Osteoblast (primary cell): ENCODE measurements at regions not wholly inside any gene's neighbourhood (a gene's known extent, or its start where the extent isn't known, plus 50 kb on each side); places are given as distances from the start of the nearest gene placed in this dataset.

Experiments
- DNase-seq: peaks from one replicate; pipeline ENCODE4 v3.0.0; 2011; ENCODE audit warnings: low spot score, mixed read lengths; ENCODE audit not compliant: insufficient read length; ENCODE audit errors: missing footprints
- H2AFZ ChIP-seq: 2 replicates; pipeline ENCODE4 v1.6.0; 2011; ENCODE audit warnings: mild to moderate bottlenecking, low read length
- H3K27ac ChIP-seq: 2 replicates; pipeline ENCODE4 v1.5.1; 2011; ENCODE audit warnings: mild to moderate bottlenecking, low read depth, low read length, moderate library complexity
- H3K27me3 ChIP-seq: 2 replicates; pipeline ENCODE4 v1.6.0; 2012; ENCODE audit warnings: mild to moderate bottlenecking, control low read depth, inconsistent platforms, low read length, moderate library complexity; ENCODE audit not compliant: insufficient read depth
- H3K36me3 ChIP-seq: 2 replicates; pipeline ENCODE4 v1.5.1; 2011; ENCODE audit warnings: mild to moderate bottlenecking, low read length, control low read depth, moderate library complexity; ENCODE audit not compliant: insufficient read depth
- H3K4me1 ChIP-seq: 2 replicates; pipeline ENCODE4 v1.5.1; 2011; ENCODE audit warnings: mild to moderate bottlenecking, low read length, control low read depth, moderate library complexity; ENCODE audit not compliant: insufficient read depth
- H3K4me2 ChIP-seq: 2 replicates; pipeline ENCODE4 v1.6.0; 2011; ENCODE audit warnings: mild to moderate bottlenecking, low read length; ENCODE audit not compliant: insufficient read depth
- H3K4me3 ChIP-seq: fragments of 200-600 bp; sonication (generic); 3 replicates; pipeline ENCODE4 v1.5.1; 2012; ENCODE audit warnings: mild to moderate bottlenecking, low read length, inconsistent platforms; ENCODE audit not compliant: insufficient read depth
- H3K79me2 ChIP-seq: 2 replicates; pipeline ENCODE4 v1.6.0; 2012; ENCODE audit warnings: mild to moderate bottlenecking, low read length, control low read depth, inconsistent platforms; ENCODE audit not compliant: insufficient read depth
- H3K9me3 ChIP-seq: 2 replicates; pipeline ENCODE4 v1.5.1; 2011; ENCODE audit warnings: low read depth, low read length, control low read depth
- H4K20me1 ChIP-seq: 2 replicates; pipeline ENCODE4 v1.6.0; 2012; ENCODE audit warnings: mild to moderate bottlenecking, low read length, control low read depth; ENCODE audit not compliant: insufficient read depth
- TF ChIP-seq, protein P1 (sequence below): IDR thresholded peaks from 2 replicates; pipeline ENCODE4 v1.5.1; 2011; ENCODE audit warnings: mild to moderate bottlenecking, low read depth, low read length, moderate library complexity; ENCODE audit errors: extremely low read depth

GRCh38 chr14:105855246-105855892, 329.0 kb downstream of the TMEM121 start:
- no peaks in the 10 kb centered on the region for H3K27me3 ChIP-seq
- no peaks in the 10 kb centered on the region for H3K79me2 ChIP-seq
- H3K9me3 ChIP-seq, result no peaks in the 10 kb centered on the region
- DNase-seq, result peak; percentile 62
- no peaks in the 10 kb centered on the region for H3K4me1 ChIP-seq
- no peaks in the 10 kb centered on the region for H4K20me1 ChIP-seq
- no peak overlapping the region for H2AFZ ChIP-seq
- H3K27ac ChIP-seq, result no peak overlapping the region
- H3K4me3 ChIP-seq, result no peak overlapping the region
- TF ChIP-seq, protein P1, sequence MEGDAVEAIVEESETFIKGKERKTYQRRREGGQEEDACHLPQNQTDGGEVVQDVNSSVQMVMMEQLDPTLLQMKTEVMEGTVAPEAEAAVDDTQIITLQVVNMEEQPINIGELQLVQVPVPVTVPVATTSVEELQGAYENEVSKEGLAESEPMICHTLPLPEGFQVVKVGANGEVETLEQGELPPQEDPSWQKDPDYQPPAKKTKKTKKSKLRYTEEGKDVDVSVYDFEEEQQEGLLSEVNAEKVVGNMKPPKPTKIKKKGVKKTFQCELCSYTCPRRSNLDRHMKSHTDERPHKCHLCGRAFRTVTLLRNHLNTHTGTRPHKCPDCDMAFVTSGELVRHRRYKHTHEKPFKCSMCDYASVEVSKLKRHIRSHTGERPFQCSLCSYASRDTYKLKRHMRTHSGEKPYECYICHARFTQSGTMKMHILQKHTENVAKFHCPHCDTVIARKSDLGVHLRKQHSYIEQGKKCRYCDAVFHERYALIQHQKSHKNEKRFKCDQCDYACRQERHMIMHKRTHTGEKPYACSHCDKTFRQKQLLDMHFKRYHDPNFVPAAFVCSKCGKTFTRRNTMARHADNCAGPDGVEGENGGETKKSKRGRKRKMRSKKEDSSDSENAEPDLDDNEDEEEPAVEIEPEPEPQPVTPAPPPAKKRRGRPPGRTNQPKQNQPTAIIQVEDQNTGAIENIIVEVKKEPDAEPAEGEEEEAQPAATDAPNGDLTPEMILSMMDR, result no peak
- H3K4me2 ChIP-seq, result no peak overlapping the region
- H3K36me3 ChIP-seq, result no peaks in the 10 kb centered on the region

GRCh38 chr14:105855893-105856675, 329.7 kb downstream of the TMEM121 start:
- TF ChIP-seq, protein P1, result no peak
- Histone ChIP-seq H3K4me2 (no peak overlapping the region), H3K36me3 (no peaks in the 10 kb centered on the region), H4K20me1 (no peaks in the 10 kb centered on the region), H2AFZ (no peak overlapping the region), H3K4me3 (no peak overlapping the region), H3K27ac (no peak overlapping the region), H3K27me3 (no peaks in the 10 kb centered on the region), H3K9me3 (no peaks in the 10 kb centered on the region), H3K79me2 (no peaks in the 10 kb centered on the region), H3K4me1 (no peaks in the 10 kb centered on the region)
- no peak for DNase-seq

DNA sequence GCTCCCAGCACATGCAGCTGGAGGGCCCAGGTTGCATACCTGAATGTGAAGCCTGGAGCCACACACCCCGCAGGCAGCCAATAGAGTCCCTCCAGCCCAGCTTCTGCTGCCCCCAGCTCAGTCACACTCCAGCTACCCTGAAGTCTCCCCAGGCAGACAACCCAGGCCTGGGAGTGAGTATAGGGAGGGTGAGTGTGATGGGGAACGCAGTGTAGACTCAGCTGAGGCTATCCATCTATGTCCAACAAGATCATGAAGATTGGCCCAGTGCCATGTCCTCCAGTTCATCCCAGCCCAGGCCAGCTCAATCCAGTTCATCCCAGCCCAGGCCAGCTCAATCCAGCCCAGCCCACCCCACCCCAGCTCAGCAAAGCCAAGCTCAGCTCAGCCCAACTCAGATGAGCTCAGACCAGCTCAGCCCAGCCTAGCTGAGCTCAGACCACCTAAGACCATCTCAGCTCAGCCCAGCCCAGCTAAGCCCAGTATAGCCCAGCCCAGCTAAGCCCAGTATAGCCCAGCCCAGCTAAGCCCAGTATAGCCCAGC, 330.4 kb downstream of the TMEM121 start:
- Histone ChIP-seq H3K9me3 (no peaks in the 10 kb centered on the region), H3K4me3 (no peak overlapping the region), H4K20me1 (no peaks in the 10 kb centered on the region), H3K4me2 (no peak overlapping the region), H3K36me3 (no peaks in the 10 kb centered on the region), H2AFZ (no peak overlapping the region), H3K27me3 (no peaks in the 10 kb centered on the region), H3K79me2 (no peaks in the 10 kb centered on the region), H3K4me1 (no peaks in the 10 kb centered on the region), H3K27ac (no peak overlapping the region)
- TF ChIP-seq, protein P1, result no peak
- peak; percentile 34 for DNase-seq

DNA sequence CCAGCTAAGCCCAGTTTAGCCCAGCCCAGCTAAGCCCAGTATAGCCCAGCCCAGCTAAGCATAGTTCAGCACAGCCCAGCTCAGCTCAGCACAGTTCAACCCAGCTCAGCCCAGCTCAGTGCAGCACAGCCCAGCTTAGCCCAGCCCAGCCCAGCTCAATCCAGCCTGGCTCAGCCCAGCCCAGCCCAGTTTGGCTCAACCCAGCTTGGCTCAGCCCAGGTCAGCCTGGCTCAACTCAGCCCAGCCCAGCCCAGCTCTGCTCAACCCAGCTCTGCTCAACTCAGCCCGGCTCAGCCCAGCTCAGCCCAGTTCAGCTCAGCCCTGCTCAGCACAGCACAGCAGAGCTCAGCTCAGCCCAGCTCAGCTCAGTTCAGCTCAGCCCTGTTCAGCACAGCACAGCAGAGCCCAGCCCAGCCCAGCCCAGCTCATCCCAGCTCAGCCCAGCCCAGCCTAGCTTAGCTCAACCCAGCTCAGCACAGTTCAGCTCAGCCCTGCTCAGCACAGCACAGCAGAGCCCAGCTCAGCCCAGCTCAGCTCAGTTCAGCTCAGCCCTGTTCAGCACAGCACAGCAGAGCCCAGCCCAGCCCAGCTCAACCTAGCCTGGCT, 330.9 kb downstream of the TMEM121 start:
- Histone ChIP-seq H3K27me3 (no peaks in the 10 kb centered on the region), H3K4me3 (no peak overlapping the region), H3K27ac (no peak overlapping the region), H3K36me3 (no peaks in the 10 kb centered on the region), H3K4me2 (no peak overlapping the region), H3K9me3 (no peaks in the 10 kb centered on the region), H4K20me1 (no peaks in the 10 kb centered on the region), H3K79me2 (no peaks in the 10 kb centered on the region), H2AFZ (no peak overlapping the region), H3K4me1 (no peaks in the 10 kb centered on the region)
- no peak for DNase-seq
- TF ChIP-seq, protein P1, result no peak
